ENCODE measurements at regions not wholly inside any gene's neighbourhood (a gene's known extent, or its start where the extent isn't known, plus 50 kb on each side); places are given as distances from the start of the nearest gene placed in this dataset.

DNA sequence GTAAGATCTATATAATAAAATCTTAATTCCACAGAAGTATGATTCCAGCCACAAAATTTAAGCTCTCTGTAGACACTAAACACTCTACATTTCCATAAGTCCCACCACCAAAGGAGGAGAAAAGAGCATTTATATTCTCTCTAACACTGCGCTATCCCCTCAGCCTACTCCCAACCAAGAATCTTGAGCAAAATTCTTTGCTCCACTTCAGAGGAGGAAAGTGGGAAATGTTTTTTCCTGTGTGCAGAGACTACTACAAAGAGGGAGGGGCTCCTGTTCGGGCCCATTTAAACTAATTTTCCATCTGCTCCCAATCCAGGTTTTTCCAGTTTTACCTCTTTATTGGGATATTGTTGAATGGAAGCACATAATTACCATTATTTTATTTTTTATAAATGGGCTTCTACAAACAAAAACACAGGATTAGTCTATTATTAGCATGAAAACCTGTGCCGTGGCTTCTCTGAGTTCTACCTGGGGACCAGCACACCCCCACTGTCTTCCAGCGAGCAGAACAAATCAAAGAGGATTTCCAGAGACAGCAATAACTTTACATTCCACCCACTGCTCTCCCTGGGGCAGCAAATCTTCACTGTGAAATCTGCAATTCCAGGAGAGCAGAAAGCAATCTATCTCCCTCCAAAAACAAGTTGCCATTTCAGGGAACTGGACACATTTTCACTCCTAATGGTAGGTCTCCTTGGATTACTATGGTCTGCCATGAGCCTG, 174.0 kb downstream of the DAD1 start:
- Histone ChIP-seq H3K9ac (ENCODE audit: low read depth, low read length) (no peak overlapping the region), H2AK9ac (replicated peaks; ENCODE audit: low read depth, low read length, poor library complexity) (no peak overlapping the region), H3K4me2 (ENCODE audit: low read depth, low read length) (no peak overlapping the region), H4K20me1 (ENCODE audit: insufficient read depth, low read length) (no peaks in the 10 kb centered on the region), H2BK120ac (ENCODE audit: low read depth, low read length) (no peak overlapping the region), H3K56ac (ENCODE audit: extremely low read depth, insufficient read depth, low read length) (no peak overlapping the region), H3K9me1 (ENCODE audit: insufficient read depth, low read length) (no peaks in the 10 kb centered on the region), H3K4me1 (ENCODE audit: control insufficient read depth, insufficient read depth, low read length) (no peaks in the 10 kb centered on the region), H3K23ac (ENCODE audit: low read depth, low read length) (no peak overlapping the region), H2AK5ac (ENCODE audit: low read depth, low read length) (no peak overlapping the region), H3K4ac (ENCODE audit: low read depth, low read length) (no peak overlapping the region), H3K27me3 (ENCODE audit: control insufficient read depth, insufficient read depth, low read length) (peaks cover 61% of the 10 kb centered on the region), H3K18ac (ENCODE audit: low read depth, low read length) (no peak overlapping the region), H2BK15ac (ENCODE audit: low read depth, low read length) (no peak overlapping the region), H2AFZ (replicated peaks; ENCODE audit: low read length, poor library complexity) (no peak overlapping the region), H4K5ac (ENCODE audit: low read depth, low read length) (no peak overlapping the region), H3K4me3 (ENCODE audit: insufficient read depth, low read depth, low read length) (no peak overlapping the region), H3K36me3 (ENCODE audit: control insufficient read depth, insufficient read depth, low read length) (no peaks in the 10 kb centered on the region), H4K91ac (ENCODE audit: insufficient read depth, low read depth, low read length) (no peak overlapping the region), H3K14ac (replicated peaks; ENCODE audit: low read depth, low read length) (no peak overlapping the region), H4K8ac (ENCODE audit: low read depth in 2 of 2, low read length in 2 of 2) (no peak overlapping the region), H3K27ac (ENCODE audit: insufficient read depth, low read length) (no peak overlapping the region), H3K9me3 (ENCODE audit: control insufficient read depth, insufficient read depth, low read length) (no peaks in the 10 kb centered on the region), H2BK5ac (ENCODE audit: low read depth, low read length, poor library complexity, severe bottlenecking) (no peak overlapping the region), H3K79me1 (ENCODE audit: low read depth in 1 of 2, low read length in 2 of 2) (no peaks in the 10 kb centered on the region), H2BK20ac (ENCODE audit: low read depth, low read length) (no peak overlapping the region)
- DNase-seq (no peak), ATAC-seq (ENCODE audit: low read depth) (no peak)
- 45% methylated on average over 2 of the region's 4 CpGs; no CpG with 5 or more reads in 1 of the 2 experiments for WGBS, 2 experiments (ENCODE audit: extremely low coverage in 2 of 2, insufficient read length in 1 of 2)
- dilution Hi-C loops (cut with HindIII; ENCODE audit: low sequenced_read_pairs, unreplicated experiment), result no loop called here
- BruUV-seq (replicated peaks), result no TSS peak
- in situ Hi-C loops (cut with MboI; ENCODE audit: low sequenced_read_pairs), result no loop called here
- intact Hi-C loops (cut with micrococcal nuclease), result no loop called here
- CTCF ChIA-PET, result no interaction called here
- TF ChIP-seq, protein P1, sequence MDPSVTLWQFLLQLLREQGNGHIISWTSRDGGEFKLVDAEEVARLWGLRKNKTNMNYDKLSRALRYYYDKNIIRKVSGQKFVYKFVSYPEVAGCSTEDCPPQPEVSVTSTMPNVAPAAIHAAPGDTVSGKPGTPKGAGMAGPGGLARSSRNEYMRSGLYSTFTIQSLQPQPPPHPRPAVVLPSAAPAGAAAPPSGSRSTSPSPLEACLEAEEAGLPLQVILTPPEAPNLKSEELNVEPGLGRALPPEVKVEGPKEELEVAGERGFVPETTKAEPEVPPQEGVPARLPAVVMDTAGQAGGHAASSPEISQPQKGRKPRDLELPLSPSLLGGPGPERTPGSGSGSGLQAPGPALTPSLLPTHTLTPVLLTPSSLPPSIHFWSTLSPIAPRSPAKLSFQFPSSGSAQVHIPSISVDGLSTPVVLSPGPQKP (IDR thresholded peaks at IDR 0.05; ENCODE audit: borderline replicate concordance, low read depth, low read length), result no peak
- no peak for TF ChIP-seq FOS (IDR thresholded peaks at IDR 0.05; ENCODE audit: low read depth, low read length)
- TF ChIP-seq RFX5 (IDR thresholded peaks at IDR 0.05; ENCODE audit: low read depth, low read length), result no peak
- no peak for TF ChIP-seq USF2 (IDR thresholded peaks at IDR 0.05; ENCODE audit: low read depth, low read length)
- TF ChIP-seq MXI1 (IDR thresholded peaks at IDR 0.05; ENCODE audit: borderline replicate concordance, low read depth, low read length), result no peak
- no peak for TF ChIP-seq CHD1 (IDR thresholded peaks at IDR 0.05; ENCODE audit: low read depth, low read length)
- no peak for TF ChIP-seq RCOR1 (IDR thresholded peaks at IDR 0.05; ENCODE audit: insufficient replicate concordance, low read length)
- TF ChIP-seq POLR2A (IDR thresholded peaks at IDR 0.05; ENCODE audit: low read depth, low read length), result no peak
- no peak for TF ChIP-seq RAD21 (IDR thresholded peaks at IDR 0.05; ENCODE audit: low read length)
- TF ChIP-seq NFE2L2 (IDR thresholded peaks at IDR 0.05; ENCODE audit: low read depth, low read length), result no peak
- TF ChIP-seq MAZ (IDR thresholded peaks at IDR 0.05; ENCODE audit: borderline replicate concordance, low read depth, low read length), result no peak
- TF ChIP-seq MAFK (IDR thresholded peaks at IDR 0.05; ENCODE audit: low read depth, low read length), result no peak
- no peak for TF ChIP-seq CEBPB (IDR thresholded peaks at IDR 0.05; ENCODE audit: low read depth, low read length)
- no peak for TF ChIP-seq CTCF (conservative IDR thresholded peaks at IDR 0.05; ENCODE audit: low read depth, low read length)
- no peak for TF ChIP-seq SMC3 (IDR thresholded peaks at IDR 0.05; ENCODE audit: low read depth, low read length)
- TF ChIP-seq BHLHE40 (IDR thresholded peaks at IDR 0.05; ENCODE audit: low read depth, low read length), result no peak
- POLR2A ChIA-PET (ENCODE audit: unreplicated experiment), result no interaction called here

Measured in IMR-90 (cell line).